GM18951 (cell line): ENCODE measurements at regions not wholly inside any gene's neighbourhood (a gene's known extent, or its start where the extent isn't known, plus 50 kb on each side); places are given as distances from the start of the nearest gene placed in this dataset.
A peak's percentile ranks its signal among the peaks of the same experiment; 100 is the strongest.

Source experiments
- POLR2A ChIP-seq: IDR thresholded peaks from 4 replicates; pipeline ENCODE4 v1.6.1; 2011; ENCODE audit warnings: mild to moderate bottlenecking; ENCODE audit not compliant: insufficient read length, insufficient read depth; ENCODE audit errors: extremely low read depth
- in situ Hi-C: fragments of 300-500 bp; cut with MboI; formaldehyde crosslinking; loops from one replicate; pipeline ENCODE4 v1.12.0; 2022; ENCODE audit warnings: low sequenced_read_pairs, mixed read lengths, inconsistent platforms; ENCODE audit not compliant: unreplicated experiment

GRCh38 chr15:70299931-70300869, 202.5 kb upstream of the TLE3 start:
- TF ChIP-seq POLR2A: peak; percentile 39
- in situ Hi-C loops: no loop called here

GRCh38 chr15:70297465-70298058, 199.8 kb upstream of the TLE3 start:
- in situ Hi-C loops: no loop called here
- no peak for TF ChIP-seq POLR2A

GRCh38 chr15:70294731-70295305, 197.1 kb upstream of the TLE3 start:
- in situ Hi-C loops: no loop called here

GRCh38 chr15:70293591-70294470, 196.1 kb upstream of the TLE3 start:
- in situ Hi-C loops: no loop called here
- no peak for TF ChIP-seq POLR2A

More at GRCh38 chr15:70294731-70295305, 197.1 kb upstream of the TLE3 start:
- no peak for TF ChIP-seq POLR2A

GRCh38 chr15:70293138-70293537, 195.4 kb upstream of the TLE3 start:
- in situ Hi-C loops: no loop called here
- no peak for TF ChIP-seq POLR2A

- TF ChIP-seq POLR2A: no peak
- in situ Hi-C loops: no loop called here
Observed at GRCh38 chr15:70292076-70292760, 194.5 kb upstream of the TLE3 start.

- in situ Hi-C loops: no loop called here
Observed at GRCh38 chr15:70291305-70292075, 193.8 kb upstream of the TLE3 start.

GRCh38 chr15:70290708-70291107, 193.0 kb upstream of the TLE3 start:
- in situ Hi-C loops: no loop called here
- TF ChIP-seq POLR2A: no peak

More at GRCh38 chr15:70291305-70292075, 193.8 kb upstream of the TLE3 start:
- no peak for TF ChIP-seq POLR2A

GRCh38 chr15:70289191-70289955, 191.7 kb upstream of the TLE3 start:
- in situ Hi-C loops: no loop called here
- no peak for TF ChIP-seq POLR2A

GRCh38 chr15:70286113-70286806, 188.5 kb upstream of the TLE3 start:
- TF ChIP-seq POLR2A: no peak
- in situ Hi-C loops: no loop called here
